ENCODE measurements at regions not wholly inside any gene's neighbourhood (a gene's known extent, or its start where the extent isn't known, plus 50 kb on each side); places are given as distances from the start of the nearest gene placed in this dataset.

- DNase-seq (ENCODE audit: low spot score) = no peak
These were observed 362.9 kb downstream of the ZEB2 start for GRCh38 chr2:144156736-144157640.

DNA sequence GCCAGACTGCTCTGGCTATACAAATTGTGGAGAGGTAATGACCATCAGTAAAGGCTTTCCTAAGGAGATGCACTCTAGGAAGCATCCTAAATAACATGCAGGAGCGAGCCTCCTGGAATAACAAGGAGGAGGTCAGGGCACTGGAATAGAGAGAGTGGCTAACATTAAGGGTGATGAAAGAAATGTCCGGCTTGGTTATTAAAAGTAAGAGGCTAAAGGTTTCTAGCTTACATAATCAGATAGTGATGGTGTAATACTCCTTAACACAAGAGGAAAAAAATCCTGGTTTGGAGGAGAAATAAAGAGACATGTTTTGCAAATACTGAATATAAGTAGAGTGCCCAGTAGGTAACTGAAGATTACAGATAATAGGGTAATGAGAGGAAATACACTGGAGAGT, 365.7 kb downstream of the ZEB2 start:
- DNase-seq (ENCODE audit: low spot score) = no peak

- DNase-seq (ENCODE audit: low spot score) = peak; percentile 17
These were observed 367.1 kb downstream of the ZEB2 start for GRCh38 chr2:144152817-144153271.

- DNase-seq (ENCODE audit: low spot score) = no peak
These were observed 368.1 kb downstream of the ZEB2 start for GRCh38 chr2:144151851-144152250.

DNA sequence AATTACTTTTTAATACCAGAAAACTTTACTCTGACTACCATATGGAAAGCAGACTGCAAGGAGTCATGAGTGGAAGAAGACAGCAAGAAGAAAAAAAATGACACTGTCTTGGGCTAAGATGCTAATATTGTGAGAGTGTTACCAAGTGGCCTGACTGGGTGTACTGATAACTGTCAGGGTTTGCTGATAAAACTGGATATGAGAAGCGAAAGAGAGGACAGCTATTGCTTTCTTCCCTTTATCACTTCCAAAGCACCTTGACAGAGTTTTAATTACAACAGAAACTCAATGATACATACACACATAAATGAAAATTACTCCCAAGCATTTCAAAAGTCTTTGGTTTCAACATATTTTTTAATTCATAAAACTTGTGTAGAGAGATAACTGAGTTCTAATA, 368.5 kb downstream of the ZEB2 start:
- no peak for DNase-seq (ENCODE audit: low spot score)

DNA sequence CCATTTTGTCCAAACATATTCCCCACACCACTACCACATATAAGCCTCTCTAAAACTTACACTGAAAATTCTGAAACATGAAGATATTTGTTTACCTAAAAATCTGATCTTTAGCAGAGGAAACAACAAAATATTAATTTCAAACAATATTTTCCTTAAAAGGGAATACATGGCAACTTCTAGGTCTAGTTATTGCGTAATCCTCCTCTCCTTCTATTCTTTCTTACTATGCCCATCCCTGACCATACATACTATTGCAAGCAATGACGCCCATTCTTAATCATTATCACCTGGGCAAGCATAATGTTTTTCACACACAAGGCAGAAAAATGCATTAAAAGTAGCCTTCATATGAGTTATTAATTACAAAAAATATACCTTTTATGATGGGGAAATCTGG, 372.6 kb downstream of the ZEB2 start:
- no peak for DNase-seq (ENCODE audit: low spot score)

DNA sequence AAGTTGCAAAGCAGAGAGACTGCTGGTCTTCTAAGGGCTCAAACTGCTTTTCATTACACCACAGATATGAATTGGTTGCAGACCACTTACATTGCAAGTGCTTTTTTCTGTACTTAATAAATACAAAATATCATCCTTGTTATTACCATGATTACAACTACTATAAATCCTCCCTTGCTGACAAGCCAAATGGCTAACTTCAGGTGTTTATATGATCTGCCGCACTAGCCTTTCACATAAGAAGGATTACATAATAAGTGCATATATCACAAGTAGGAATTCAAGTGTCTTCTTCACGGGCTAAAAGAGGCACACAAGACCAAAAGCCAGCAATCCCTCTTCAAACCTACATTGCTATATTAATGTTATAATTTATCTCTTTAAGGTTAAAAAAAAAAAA, 373.0 kb downstream of the ZEB2 start:
- DNase-seq (ENCODE audit: low spot score) = no peak

DNA sequence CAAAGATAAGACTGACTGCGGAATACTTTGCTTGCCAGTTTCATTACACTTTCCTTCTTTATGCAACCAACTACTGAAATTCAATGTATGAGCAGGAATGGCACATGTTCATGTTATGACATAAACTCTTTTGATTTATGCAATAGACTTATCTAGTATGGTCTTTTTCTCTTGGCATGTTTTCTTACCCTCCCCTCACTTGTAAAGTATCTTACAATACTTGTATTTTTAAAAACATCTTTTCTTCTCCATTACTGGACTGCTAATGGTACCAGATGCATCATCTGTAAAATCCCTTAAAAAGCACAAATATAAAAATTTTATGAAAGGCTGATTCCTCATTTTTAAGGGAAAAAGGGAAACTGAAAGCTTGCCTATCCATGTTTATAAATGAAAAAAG, 373.8 kb downstream of the ZEB2 start:
- no peak for DNase-seq (ENCODE audit: low spot score)

GRCh38 chr2:144143294-144144151, 376.4 kb downstream of the ZEB2 start:
- peak; percentile 18 for DNase-seq (ENCODE audit: low spot score)

GRCh38 chr2:144140891-144141290, 379.0 kb downstream of the ZEB2 start:
- DNase-seq (ENCODE audit: low spot score) = no peak

DNA sequence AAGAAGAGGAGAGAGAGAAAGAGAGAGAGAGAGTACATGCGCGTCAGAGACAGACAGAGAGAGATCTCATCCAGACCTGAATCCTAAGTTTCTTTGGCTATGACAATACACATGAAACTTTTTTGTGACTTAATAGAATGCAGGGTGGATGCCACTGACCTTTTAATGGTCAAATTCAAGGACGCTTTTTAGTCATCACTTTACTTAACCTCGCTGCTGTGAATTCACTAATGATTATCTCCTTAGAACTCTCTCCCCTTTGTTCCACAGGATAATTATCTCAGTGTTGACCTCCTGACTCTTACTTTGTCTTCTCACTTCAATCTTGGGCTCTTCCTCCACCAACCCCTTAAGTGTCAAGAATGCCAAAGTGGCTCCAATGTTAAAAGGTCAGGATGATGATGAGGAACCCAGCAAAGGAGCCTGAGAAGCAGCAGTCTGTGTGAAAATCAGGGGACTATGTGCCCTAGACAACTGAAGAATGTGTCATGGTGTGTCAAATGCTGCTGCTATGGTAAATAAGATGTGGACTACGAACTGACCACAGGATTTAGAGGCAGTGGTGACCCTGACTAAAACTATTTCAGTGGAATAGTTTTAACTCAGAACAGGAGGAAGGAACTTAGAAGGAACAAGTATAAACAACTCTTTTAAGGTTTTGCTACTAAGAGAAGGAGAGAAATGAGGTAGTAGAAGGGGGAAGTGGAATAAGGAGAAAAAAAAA, 382.1 kb downstream of the ZEB2 start:
- peak; percentile 14 for DNase-seq (ENCODE audit: low spot score)

DNA sequence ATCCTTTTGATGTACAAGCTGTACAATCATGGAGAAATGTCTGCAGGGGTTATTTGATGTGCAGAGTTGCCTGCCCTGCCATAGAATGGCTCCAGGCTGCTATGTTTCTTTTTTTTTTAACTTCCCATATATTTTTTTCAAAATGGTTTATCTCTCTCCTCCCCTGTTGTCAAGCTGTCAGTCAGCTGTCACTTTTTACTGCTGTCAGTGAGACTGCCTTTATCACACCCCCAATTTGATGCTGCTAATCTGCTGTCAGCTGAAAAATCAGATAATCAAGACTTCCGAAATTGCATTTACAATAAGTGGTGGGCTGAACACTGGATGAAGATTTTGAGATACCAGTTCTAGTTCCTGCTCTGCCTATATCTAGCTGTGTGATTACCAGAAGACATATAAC, 382.6 kb downstream of the ZEB2 start:
- no peak for DNase-seq (ENCODE audit: low spot score)

- no peak for DNase-seq (ENCODE audit: low spot score)
These were observed 383.5 kb downstream of the ZEB2 start for GRCh38 chr2:144136297-144137010.

DNA sequence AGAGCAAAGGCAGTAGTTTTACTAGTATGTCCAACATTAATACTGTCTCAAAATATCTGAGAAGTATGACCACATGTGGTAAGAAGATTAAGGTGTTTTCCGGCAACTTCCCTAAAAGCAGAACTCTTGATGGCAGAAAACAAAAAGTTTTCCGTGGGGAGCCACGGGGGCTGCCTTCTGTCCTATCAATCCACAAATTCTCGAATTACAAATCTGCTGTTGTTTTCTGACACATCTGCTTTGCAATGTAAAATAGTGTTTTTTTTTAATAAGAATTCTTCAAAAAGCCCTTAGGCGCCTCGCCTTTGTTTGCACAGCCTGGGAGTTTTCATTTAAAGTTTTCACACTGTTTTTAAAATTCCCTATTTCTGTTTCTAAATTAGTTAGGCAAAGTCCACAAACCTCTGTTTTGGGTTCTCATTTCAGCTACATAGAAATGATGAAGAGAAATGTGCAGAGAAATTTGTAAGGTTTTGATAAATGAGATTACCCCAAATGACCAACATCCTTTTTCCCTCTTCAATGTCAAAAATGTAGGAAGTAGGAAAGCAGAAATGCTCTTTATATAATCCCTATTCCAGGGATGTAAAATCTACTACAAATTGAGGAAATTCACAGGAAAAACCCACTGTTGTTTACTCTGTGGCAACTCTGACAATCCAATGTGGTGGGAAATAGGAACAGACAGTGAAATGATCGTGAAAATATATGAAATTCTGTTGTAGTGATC, 385.8 kb downstream of the ZEB2 start:
- no peak for DNase-seq (ENCODE audit: low spot score)

DNA sequence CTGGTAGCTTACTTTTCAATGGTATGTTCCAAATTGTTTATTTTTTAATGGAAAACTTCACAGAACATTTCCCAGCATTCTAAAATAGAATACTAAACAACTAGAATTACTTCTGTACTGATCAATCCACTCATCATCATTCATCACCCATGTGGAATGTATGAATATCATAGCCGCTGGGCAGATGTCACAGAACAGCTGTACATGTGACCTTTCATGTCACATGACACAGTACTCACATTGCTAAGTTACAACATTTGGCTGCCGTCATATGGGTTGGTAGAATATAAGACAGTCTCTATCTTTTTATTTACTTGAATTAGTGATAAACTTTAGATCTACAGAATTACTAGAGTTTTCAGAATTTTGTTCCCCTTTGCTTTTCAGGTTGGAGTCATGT, 387.6 kb downstream of the ZEB2 start:
- DNase-seq (ENCODE audit: low spot score) = no peak

GRCh38 chr2:144131042-144131441, 388.9 kb downstream of the ZEB2 start:
- DNase-seq (ENCODE audit: low spot score) = no peak

- no peak for DNase-seq (ENCODE audit: low spot score)
These were observed 389.4 kb downstream of the ZEB2 start for GRCh38 chr2:144130551-144130950.

GRCh38 chr2:144128130-144128746, 391.7 kb downstream of the ZEB2 start:
- DNase-seq (ENCODE audit: low spot score) = no peak

- DNase-seq (ENCODE audit: low spot score) = no peak
These were observed 392.2 kb downstream of the ZEB2 start for GRCh38 chr2:144127693-144128092.

DNA sequence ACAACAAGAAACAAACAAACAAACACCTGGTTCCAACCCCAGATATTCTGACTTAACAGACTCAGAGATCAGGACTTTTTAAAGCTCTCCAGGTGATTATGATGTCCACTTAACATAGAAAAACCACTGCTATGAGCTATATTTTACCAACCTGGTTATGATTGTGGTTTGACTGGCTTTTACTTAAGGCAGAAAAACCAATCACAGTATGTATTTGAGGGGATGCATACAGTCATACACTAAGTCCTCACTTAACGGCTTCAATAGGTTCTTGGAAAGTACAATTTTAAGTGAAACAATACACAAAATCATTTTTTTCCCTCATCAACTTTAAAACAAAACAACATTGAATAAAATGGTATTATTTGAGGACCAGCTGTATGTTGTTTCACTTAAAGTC, 393.6 kb downstream of the ZEB2 start:
- DNase-seq (ENCODE audit: low spot score) = no peak

DNA sequence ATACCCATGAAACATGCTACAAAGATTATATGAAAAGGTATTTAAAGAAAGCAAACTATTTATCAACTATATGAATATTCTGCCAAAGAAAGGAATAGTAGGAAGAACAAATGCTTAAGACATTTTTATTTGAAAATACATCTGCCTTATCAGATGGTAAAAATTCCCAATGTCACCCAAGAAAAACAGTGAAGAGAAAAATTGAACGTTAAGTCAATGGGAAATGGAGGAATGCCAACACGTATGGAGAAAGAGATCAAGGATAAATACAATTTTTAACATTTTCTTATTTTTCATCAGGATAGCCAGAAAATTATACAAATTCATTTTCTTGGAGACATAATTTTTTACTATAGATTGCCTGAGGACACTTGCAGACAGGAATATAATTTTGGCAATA, 394.2 kb downstream of the ZEB2 start:
- no peak for DNase-seq (ENCODE audit: low spot score)
